Gastrocnemius medialis (tissue), 4 donors: ENCODE measurements at regions not wholly inside any gene's neighbourhood (a gene's known extent, or its start where the extent isn't known, plus 50 kb on each side); places are given as distances from the start of the nearest gene placed in this dataset.

Experiments
- CTCF ChIP-seq, 5 experiments: fragments of 450-650 bp in 3 of 5; fragments of 200-600 bp in 2 of 5; sonication (generic) in 2 of 5; IDR thresholded peaks in 4 of 5; conservative IDR thresholded peaks in 1 of 5; 1 replicate in 4 of 5; 2 replicates in 1 of 5; pipeline ENCODE4 v1.5.1; 2016 to 2019; ENCODE audit warnings: antibody characterized with exemption in 5 of 5, mild to moderate bottlenecking in 3 of 5, moderate library complexity in 3 of 5
- POLR2A ChIP-seq, 2 donors: fragments of 450-650 bp; IDR thresholded peaks; one replicate each; pipeline ENCODE4 v1.6.1; 2017; ENCODE audit warnings: antibody characterized with exemption in 2 of 2, mild to moderate bottlenecking in 2 of 2, moderate library complexity in 2 of 2

- TF ChIP-seq CTCF (IDR thresholded peaks at IDR 0.05 in 4 of 5, conservative IDR thresholded peaks at IDR 0.05 in 1 of 5) (no peak), POLR2A (IDR thresholded peaks at IDR 0.05) (no peak)
Observed at GRCh38 chr7:13797545-13797944, 191.9 kb downstream of the ETV1 start.
